BE2C (cell line): ENCODE measurements at regions not wholly inside any gene's neighbourhood (a gene's known extent, or its start where the extent isn't known, plus 50 kb on each side); places are given as distances from the start of the nearest gene placed in this dataset.

Source experiments
- DNase-seq: peaks from one replicate; pipeline ENCODE4 v3.0.0-alpha.2; 2020
- H3K27me3 ChIP-seq: fragments of 250-450 bp; sonication (Bioruptor Pico); 2 replicates; pipeline ENCODE4 v1.5.1; 2020; ENCODE audit warnings: mild to moderate bottlenecking
- H3K36me3 ChIP-seq: fragments of 250-450 bp; sonication (Bioruptor Pico); 2 replicates; pipeline ENCODE4 v1.5.1; 2020; ENCODE audit warnings: mild to moderate bottlenecking
- H3K4me1 ChIP-seq: fragments of 250-450 bp; sonication (Bioruptor Pico); 2 replicates; pipeline ENCODE4 v1.5.1; 2020
- H3K4me3 ChIP-seq: 2 replicates; pipeline ENCODE4 v1.5.1; 2011; ENCODE audit warnings: low read depth, low read length
- H3K9me3 ChIP-seq: fragments of 250-450 bp; sonication (Bioruptor Pico); 2 replicates; pipeline ENCODE4 v1.5.1; 2020
- CTCF ChIP-seq: IDR thresholded peaks from 2 replicates; pipeline ENCODE4 v1.5.1; 2012; ENCODE audit warnings: mild to moderate bottlenecking, low read depth, low read length

DNA sequence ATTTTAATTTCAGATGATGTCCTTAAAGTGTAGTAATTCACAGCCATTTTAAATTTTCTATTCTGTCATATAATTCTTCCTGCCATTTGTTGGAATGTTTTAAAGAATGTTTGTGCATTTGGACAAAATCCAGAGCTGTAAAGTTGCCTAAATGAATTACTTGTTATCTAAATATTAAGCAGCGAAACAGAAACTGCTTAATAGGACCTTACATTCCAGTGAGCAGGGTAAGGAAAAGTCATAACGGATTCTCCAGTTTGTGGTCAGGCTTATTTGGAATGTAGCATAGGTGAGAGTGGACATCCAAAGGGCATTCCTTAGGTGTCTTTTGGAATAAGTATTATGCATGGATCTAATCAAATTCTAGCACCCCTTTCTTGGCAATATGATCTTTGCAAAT is 410.4 kb upstream of the PTPRD start:
- no peak overlapping the region for H3K4me3 ChIP-seq
- no peak for TF ChIP-seq CTCF
- H3K4me1 ChIP-seq, result no peaks in the 10 kb centered on the region
- H3K9me3 ChIP-seq, result no peaks in the 10 kb centered on the region
- no peaks in the 10 kb centered on the region for H3K27me3 ChIP-seq
- no peak for DNase-seq
- H3K36me3 ChIP-seq, result no peaks in the 10 kb centered on the region

DNA sequence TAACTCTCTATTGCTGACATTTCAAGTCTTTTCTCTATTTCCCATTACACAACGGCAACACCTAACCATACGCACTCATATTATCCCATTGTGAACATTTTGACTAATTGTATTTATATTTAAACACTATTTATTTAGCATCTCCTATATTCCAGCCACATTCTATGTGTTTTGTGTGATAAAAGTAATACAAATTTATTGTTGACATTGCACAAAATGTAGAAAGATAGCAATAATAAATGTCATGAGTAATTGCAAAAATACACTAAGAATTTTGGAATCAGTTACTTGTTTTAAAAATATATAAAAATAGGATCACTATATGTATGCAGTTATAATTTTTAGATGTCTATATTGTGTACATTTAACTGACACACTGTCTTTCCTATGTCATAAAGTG is 413.0 kb upstream of the PTPRD start:
- Histone ChIP-seq H3K36me3 (no peaks in the 10 kb centered on the region), H3K9me3 (no peaks in the 10 kb centered on the region), H3K4me1 (no peaks in the 10 kb centered on the region), H3K27me3 (no peaks in the 10 kb centered on the region), H3K4me3 (no peak overlapping the region)
- TF ChIP-seq CTCF, result no peak
- no peak for DNase-seq

GRCh38 chr9:11038366-11038765 is 425.6 kb upstream of the PTPRD start:
- DNase-seq, result no peak
- Histone ChIP-seq H3K4me3 (no peak overlapping the region), H3K9me3 (no peaks in the 10 kb centered on the region), H3K27me3 (no peaks in the 10 kb centered on the region), H3K36me3 (no peaks in the 10 kb centered on the region), H3K4me1 (no peaks in the 10 kb centered on the region)
- TF ChIP-seq CTCF, result no peak

GRCh38 chr9:11039006-11039405 is 426.2 kb upstream of the PTPRD start:
- no peaks in the 10 kb centered on the region for H3K9me3 ChIP-seq
- H3K4me1 ChIP-seq, result no peaks in the 10 kb centered on the region
- TF ChIP-seq CTCF, result no peak
- H3K36me3 ChIP-seq, result no peaks in the 10 kb centered on the region
- no peak overlapping the region for H3K4me3 ChIP-seq
- DNase-seq, result no peak
- no peaks in the 10 kb centered on the region for H3K27me3 ChIP-seq

DNA sequence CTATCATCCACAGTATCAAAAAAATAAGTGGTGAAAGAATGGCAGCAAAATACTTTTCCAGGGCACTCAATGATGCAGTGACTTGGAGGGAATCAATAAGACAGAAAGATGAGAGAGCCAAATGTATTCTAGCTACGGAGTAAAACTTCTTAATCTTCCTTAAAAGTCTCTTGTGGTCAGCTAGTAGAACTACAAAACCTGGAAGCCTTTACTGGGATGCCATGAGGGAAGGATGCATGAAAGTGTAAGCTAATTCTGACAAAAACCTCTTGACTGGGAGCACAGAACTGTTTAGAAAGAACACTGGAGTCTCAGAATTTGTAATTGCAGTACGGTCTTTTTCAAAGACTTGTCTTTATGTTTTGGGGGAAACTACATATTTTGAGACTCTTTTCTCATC is 432.8 kb upstream of the PTPRD start:
- Histone ChIP-seq H3K4me1 (no peaks in the 10 kb centered on the region), H3K9me3 (no peaks in the 10 kb centered on the region), H3K27me3 (no peaks in the 10 kb centered on the region), H3K4me3 (no peak overlapping the region), H3K36me3 (no peaks in the 10 kb centered on the region; the same call in 1 of the 2 replicates)
- DNase-seq, result no peak
- no peak for TF ChIP-seq CTCF

- H3K36me3 ChIP-seq, result no peaks in the 10 kb centered on the region
- no peak for TF ChIP-seq CTCF
- H3K4me1 ChIP-seq, result no peaks in the 10 kb centered on the region
- no peak overlapping the region; the same call in 1 of the 2 replicates for H3K4me3 ChIP-seq
- no peaks in the 10 kb centered on the region for H3K9me3 ChIP-seq
- no peak for DNase-seq
- H3K27me3 ChIP-seq, result no peaks in the 10 kb centered on the region
These were observed 450.5 kb upstream of the PTPRD start for GRCh38 chr9:11063263-11063662.
